ENCODE measurements at regions not wholly inside any gene's neighbourhood (a gene's known extent, or its start where the extent isn't known, plus 50 kb on each side); places are given as distances from the start of the nearest gene placed in this dataset.
"Not testable (repeated sequence)": the region's sequence is repeated elsewhere in the genome, so short reads cannot be mapped to it uniquely, and the experiment has no call there.

DNA sequence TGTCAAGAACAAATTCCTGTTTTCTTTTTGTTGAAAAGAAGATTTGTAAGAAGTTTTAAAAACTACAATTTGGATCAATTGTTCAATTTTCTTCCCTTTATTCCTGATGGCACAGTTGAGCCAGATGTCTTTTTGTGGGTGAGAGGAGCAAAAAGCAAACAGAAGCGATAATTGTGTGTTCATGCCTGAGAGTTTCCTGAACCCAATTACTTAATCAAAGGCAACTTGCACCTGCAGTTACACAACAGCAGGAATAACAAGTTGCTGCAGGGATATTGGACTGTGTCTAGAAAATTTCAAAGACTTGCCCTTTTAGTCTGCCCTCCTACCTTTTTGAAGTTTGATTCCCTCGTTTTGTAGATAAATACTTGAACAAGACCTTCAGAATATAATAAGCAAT is 383.6 kb downstream of the DSEL start:
- no peak for DNase-seq

DNA sequence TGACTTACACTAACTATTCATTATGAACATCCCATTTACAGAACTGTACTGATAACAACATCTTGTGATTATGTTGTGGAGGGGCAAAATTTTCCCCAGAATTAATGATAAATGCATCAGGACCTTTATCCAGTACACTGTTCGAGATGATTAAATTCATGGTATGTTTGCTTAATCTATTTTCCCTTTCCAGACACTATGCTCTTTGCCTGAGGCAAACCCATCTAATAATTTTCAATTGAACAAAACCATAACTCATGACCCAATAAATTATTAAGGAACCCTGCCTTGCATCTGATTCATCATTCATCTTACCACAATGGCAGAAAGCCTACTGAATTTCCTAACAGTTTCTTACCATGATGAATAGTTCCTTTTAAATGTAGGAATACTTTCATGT is 385.0 kb downstream of the DSEL start:
- no peak for DNase-seq

DNA sequence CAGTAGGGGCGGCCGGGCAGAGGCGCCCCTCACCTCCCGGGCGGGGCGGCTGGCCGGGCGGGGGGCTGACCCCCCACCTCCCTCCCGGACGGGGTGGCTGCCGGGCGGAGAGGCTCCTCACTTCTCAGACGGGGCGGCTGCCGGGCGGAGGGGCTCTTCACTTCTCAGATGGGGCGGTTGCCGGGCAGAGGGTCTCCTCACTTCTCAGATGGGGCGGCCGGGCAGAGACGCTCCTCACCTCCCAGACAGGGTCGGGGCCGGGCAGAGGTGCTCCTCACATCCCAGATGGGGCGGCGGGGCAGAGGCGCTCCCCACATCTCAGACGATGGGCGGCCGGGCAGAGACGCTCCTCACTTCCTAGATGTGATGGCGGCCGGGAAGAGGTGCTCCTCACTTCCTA is 389.8 kb downstream of the DSEL start:
- not testable (repeated sequence) for DNase-seq

DNA sequence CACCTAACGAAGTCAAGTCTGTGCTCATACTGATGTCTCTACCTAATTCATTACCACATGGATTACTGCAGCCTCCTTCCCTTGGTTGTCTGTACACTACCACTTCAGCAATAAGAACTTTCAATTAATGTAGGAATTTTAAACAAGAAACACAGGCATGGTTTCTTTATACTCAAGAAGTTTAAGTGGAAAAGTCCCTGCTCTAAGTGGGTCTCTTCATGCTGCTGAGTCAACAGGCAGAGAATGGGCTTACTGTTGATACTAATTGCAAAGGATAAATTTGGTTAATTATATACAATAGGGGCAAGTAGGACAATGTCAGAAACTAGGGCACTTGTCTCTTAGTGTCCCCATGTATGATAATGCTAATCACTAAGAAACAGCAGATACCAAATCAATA is 392.6 kb downstream of the DSEL start:
- no peak for DNase-seq

DNA sequence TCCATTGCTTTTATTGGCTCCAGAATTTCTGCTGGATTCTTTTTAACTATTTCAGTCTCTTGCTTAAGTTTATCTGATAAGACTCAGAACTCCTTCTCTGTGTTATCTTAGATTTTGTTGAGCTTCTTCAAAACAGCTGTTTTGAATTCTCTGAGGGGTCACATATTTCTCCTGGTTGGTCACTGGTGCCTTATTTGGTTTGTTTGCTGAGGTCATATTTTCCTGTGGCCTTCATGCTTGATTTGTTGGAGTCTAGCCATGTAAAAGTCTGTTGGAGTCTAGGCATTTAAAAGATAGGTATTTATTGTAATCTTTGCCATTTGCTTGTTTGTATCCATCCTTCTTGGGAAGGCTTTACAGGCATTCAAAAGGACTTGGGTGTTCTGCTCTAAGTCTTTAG is 398.7 kb downstream of the DSEL start:
- no peak for DNase-seq

DNA sequence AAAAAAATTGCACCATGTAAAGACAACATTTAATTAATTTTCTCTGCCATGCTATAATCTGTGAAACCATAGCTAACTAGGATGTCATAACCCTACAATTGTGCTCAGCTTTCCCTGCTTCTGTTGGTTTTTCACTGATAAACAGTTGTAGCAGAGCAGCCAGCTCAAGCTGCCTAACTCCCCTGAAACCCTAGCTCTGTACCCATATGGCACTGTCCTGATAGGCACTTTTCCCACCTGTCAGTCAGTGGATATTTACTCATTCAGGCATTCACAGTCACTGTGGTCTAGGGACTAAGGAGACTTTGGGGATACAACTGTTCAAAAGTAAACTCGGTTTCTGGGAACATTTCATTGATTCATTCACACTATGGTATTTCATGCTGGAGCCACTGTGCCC is 407.0 kb downstream of the DSEL start:
- DNase-seq = no peak

DNA sequence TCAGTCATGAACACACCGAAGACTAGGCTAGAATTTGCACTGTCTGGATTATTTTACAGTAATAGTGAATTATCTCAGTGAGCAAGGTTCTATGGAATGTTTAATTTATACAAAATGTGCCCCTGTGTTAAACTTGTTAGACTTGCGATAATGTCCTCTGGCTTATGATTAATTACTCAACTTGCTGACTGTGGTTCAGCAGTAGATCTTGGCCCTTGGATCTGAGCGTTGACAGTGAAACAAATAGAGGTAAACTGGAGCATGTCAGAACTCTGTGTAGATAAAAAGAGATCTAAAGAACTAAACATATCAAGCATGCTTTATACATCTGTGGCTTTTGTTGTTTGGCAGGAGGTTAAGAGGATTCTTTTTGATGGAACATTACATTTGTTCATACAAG is 407.6 kb downstream of the DSEL start:
- no peak for DNase-seq

DNA sequence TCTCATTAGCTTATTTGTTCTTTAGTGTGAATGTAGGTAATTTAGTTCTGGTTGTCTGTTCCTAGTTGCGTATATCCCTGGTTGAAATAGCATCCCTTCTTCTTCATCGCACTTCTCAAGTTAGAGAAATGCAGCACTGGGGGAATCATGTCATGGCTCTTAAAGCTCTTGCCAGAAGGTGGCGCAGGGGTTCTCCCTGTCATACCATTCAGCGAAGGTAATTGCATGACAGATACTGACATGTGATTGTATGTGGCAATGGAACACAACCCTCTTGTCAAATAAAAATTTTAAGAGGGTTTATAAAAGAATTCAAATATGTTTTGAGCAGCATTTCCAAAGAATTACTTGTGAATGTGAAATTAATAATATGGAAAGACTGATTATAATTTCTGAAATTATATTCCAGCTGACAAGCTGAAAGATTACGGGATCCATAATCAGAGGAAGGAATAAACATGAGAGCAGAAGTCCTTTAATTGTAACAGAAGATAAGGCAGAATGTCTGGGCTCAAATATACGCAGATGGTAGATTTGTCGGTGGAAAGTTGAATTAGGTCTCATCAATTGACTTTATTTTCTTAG is 411.7 kb downstream of the DSEL start:
- DNase-seq = peak; percentile 40

DNA sequence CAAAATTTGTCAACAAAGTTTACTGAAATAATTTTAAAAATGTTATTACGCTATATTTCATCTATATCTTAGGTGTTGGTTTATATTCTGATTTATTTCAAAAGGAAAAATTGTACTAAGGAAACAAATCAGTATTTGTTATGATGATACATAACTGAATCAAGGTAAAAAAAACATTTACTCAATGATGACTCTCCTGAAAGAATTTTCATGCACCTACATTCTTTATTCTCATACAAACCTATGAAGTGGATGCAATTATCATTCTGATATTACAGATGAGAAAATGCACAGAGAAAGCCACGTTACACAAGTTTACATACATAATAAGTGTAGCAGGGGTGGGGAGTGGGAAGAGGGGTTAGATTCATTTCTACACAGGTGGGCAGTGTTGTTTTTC is 422.4 kb downstream of the DSEL start:
- no peak for DNase-seq

DNA sequence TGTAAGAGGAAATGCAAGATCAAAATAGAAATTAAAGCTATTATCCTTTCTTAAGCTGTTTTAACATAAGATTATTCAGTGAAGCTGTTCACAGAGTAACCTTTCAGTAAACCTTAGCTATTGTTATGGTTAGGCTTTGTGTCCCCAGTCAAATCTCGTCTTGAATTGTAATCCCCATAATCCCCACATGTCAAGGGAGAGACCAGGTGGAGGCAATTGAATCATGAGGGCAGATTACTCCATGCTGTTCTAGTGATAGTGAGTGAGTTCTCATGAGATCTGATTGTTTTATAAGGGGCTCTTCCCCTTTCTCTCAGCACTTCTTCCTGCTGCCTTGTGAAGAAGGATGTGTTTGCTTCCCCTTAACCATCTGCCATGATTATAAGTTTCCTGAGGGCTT is 424.4 kb downstream of the DSEL start:
- DNase-seq = no peak

DNA sequence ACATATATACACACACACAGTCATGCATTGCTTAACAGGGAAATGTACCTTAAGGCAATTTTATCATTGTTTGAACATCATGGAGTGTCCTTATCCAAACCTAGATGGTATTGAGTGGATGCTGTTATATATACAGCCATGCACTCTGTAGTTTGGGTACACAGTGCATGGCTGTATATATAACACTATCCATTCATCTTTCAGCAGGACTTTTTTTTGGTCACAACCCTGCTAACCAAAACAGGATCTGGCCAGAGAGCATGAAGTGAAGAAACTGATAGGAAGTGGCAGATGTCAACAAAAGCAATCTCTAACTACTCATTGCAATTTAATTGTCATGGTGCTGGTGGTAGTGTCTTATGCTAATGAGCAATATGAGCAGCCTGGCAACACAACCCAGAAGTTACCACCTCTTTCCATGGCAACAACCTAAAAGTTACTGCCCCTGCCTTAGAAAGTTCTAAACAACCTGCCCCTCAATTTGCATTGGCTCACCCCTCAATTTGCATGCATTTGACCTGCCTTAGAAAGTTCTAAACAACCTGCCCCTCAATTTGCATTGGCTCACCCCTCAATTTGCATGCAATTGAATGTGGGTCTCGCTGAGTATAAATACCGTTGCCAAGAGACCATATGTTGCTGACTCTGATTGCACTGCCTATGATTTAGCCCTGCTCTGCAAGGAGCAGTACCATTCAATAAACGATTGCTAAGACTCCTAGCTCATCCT is 434.9 kb downstream of the DSEL start:
- no peak for DNase-seq

DNA sequence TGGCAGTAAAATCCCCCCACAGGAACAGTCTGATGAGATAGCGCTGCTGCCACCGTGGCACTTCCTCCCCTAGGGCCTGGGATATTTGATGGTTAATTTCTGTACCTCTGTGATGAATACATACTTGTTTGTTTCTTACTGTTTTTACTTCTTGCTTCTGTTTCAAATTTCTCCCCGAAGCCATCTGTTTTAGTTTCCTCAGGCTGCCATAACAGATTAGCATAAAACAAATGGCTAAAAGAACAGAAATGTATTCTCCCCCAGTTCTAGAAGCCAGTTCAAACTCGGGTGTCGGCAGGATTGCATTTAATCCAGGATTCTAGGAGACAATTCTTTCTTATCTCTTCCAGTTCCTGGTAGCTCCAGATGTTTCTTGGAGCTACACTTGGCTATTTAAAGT is 435.9 kb downstream of the DSEL start:
- no peak for DNase-seq

DNA sequence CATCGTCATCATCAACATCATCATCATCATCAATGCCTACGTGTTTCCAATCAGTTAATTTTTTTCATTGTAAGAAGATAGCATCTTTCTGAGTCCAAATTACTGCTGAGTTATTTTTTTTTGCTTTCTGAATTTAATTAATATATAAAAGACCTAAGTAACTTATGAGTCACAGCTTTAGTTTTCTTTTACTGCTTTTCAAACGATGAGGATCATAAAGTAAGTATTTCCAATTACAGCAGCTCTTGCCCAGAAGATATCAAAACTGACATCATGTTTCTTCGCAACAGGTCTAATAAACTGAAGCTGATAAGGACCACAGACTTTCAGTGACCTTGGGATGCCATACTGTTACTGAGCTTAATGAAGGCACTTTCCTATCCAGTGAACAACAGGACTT is 442.2 kb downstream of the DSEL start:
- DNase-seq = no peak

DNA sequence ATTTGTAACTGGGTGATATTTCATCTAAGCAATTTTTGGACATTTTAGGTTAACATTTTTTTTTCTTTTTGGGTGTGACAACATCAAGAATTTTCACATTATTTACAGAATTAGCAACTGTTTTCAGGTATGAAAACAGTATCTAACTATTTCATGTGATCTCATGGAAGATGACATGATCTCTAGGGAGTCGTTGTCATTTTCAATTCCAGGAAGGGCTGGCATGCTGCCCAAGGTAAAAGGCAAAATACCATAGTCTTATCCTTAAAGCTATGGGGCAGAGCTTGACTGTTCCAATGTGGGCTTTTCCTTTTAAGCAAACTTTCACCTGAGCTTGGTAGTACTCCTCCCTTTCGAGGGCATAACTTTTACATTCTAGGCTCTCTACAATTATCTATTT is 443.7 kb downstream of the DSEL start:
- no peak for DNase-seq

DNA sequence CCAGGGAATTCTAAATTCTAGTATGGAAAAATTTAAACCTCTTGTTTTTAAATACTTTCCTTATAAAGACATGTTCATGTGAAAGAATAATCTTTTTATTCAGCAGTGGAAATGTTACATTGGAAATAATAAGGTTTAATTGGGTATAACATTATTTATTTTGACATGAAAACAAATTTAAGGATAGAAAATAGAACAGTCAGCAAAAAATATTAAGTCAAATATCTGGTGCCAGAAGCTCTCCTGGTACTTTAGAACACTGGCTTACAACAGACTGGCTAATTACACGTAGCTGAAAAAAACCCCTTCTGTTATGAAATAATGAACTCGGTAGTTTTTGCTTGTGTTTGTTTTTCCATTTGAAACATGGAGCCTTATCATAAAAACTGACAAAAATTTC is 447.9 kb downstream of the DSEL start:
- DNase-seq = no peak

DNA sequence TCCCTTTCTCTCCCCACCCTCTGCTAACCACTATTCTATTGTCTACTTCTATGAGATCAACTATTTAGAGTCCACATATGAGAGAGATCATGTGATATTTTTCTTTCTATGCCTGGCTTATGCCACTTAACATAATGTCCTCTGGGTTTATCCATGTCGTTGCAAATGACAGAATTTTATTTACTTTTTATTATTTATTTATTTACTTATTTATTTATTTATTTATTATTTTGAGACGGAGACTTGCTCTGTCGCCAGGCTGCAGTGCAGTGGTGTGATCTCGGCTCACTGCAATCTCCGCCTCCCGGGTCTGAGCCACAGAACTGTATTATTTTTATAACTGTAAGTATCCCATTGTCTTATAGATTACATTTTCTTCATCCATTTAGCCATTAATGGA is 443.4 kb upstream of the CDH19 start:
- no peak for DNase-seq

DNA sequence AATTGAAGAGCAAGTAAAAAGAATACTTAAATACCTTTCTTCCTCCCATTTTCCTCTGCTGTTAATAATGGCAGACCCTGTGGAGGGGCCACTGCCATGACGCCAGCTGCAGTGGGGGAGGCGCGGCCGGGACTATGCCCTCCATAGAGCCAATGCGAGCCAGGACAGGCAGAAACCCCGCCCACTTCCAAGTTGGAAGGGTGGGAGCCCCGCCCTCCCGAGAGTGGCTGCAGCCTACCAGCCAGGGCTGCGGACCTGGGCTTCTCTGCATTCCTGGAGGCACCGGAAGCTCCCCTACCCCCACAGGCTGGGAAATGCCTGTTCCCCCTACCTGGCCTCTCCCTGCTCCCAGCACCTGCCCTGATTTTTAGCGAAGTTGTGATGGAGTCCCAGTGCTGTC is 439.4 kb upstream of the CDH19 start:
- DNase-seq = no peak

DNA sequence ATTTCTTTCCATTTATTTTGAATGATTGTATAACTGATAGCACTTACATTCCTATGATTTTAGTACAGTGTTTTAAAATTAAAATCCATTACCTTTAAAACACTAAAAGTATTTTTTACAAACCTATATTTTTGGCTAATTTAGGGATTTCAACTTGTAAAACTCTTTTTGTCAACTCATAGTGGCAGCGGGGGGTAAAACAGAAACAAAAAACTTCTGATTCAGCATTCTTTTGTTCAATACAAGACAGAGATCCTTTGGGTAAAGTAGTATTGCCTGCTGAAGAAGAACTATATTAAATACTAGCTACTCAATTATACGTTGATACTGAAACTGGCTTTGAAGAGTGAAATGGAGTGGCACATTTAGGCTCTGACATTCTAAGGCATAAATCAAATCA is 437.4 kb upstream of the CDH19 start:
- DNase-seq = no peak

DNA sequence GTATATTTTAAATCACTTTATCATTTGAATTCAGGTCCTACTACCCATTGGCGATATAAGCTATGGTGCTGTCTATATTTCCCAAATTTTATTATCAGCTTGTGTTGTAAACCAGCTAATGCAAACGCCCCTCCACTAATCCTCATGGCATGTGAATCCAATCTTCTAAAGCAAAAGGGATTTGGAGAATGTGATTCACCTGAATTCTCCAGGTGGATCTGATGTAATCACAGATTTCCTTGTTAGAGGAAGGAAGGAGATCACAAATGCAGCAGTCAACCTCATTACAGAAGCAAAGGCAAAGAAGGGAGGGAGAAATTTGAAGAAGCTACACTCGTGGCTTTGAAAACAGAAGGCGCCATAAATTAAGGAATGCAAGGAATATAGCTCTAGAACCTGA is 431.1 kb upstream of the CDH19 start:
- DNase-seq = no peak

DNA sequence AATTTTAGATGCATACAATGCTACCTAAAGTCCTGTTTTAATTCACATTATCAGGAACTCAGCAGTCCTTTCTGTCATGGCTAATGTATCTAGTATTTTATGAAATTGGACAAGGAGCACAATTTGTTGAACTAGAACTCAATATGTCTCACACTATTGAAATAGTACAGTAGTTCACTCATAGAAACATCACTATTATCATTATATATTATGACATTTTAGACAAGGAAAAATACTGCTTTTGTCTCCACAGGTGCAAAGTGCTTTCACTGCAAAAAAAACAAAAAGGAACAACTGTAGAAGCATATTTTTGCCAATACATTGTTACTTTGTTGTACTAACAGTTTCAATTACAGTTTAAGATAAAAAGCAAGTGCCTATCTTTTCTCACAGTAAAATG is 419.2 kb upstream of the CDH19 start:
- no peak for DNase-seq

DNA sequence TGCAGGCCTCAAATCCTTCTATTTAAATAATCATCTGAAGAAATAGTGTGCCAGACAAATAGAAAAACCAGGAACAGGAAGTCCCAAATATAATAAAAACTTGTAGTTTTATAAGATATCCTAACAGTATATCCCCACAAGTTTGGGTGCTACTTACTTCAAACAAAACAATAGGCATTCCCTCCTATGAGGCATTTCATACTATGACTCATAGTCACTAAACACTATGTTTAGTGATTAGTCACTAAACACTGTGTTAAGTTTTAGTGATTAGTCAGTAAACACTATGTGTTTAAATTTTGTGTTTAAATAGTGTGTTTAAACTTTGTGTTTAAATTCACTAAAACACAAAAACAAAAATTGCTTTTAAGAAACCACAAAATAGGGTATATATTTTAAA is 407.0 kb upstream of the CDH19 start:
- no peak for DNase-seq

DNA sequence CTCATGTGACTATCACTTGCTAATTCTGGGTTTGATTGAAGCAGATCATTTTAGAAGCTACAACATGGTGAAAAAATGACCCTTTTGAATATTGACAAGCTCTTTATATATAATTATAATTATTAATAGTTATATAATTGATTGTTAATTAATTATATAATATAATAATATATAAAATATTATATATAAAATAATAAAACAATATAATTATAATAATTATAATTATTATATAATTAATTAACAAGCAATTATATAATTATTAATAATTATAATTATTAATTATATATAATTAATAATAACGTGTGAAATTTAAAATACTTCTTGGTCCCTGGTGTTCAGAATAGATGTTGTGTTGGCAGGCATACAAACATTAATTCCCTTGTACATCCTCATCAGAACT is 404.1 kb upstream of the CDH19 start:
- no peak for DNase-seq

DNA sequence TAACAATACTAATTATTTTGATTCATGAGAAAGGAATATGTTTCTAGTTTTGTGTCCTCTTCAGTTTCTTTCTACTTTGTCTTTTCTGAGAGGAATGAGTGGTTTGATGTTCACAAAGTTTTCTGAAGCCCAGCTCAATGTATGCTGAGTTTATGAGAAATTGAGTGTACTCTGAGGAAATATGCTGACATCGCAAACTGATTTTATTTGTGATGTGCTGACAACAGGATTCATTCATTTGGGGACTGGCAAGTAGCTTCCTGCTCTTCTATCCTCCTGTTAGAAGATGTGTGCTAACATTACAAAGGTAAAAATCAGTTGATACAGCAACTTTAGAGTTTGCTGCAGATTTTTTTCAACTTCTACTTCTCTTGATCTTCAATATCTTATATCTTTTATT is 403.2 kb upstream of the CDH19 start:
- no peak for DNase-seq

DNA sequence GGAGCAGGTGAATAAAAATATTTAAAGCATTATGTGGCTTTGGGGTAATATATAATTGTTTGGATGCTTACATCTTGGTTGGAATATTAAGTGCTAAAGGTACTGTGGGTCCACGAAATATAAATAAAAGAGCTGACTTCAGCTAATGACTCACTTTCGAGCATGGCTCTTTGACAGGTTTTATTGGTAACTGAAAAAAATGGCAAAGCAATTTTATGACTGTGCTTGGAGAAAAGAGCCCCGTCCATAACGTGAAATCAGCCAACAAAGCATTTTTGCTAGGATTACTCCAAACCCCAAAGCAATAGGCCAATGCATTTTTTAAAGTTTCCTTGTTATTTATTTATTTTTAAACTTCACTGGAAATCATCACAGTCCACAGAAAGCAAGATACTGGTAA is 397.2 kb upstream of the CDH19 start:
- DNase-seq = no peak

DNA sequence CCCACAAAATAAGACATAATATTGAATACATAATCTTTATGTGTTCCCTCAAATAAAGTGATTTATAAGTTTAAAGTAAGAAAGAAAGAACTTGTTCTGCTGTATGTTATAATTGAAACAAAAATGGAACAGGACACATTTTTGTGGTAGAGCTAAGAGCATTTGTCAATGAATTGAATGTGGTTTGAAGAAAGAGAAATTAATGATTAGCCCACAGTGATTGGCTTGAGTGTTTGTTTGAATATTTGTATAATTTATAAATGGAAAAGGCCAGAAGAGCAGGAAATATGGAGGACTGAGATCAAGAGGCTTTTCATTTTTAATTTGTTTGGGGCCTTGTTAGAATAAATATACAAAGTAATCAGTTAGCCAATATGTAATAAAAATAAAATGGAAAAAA is 395.1 kb upstream of the CDH19 start:
- DNase-seq = no peak

Data from right hindlimb (tissue), 1 donor.